ENCODE measurements at regions not wholly inside any gene's neighbourhood (a gene's known extent, or its start where the extent isn't known, plus 50 kb on each side); places are given as distances from the start of the nearest gene placed in this dataset.

- Histone ChIP-seq H3K9me2 (replicated peaks; ENCODE audit: insufficient read depth) (no peaks in the 10 kb centered on the region), H4K20me1 (ENCODE audit: insufficient read depth, poor library complexity, severe bottlenecking) (no peaks in the 10 kb centered on the region), H2AFZ (no peak overlapping the region), H3K4me3 (no peak overlapping the region), H3K4me2 (no peak overlapping the region), H3K9me3 (ENCODE audit: low read depth) (no peaks in the 10 kb centered on the region), H3K4me1 (ENCODE audit: insufficient read depth) (no peaks in the 10 kb centered on the region), H3K27me3 (no peaks in the 10 kb centered on the region), H3K27ac (no peak overlapping the region), H3K36me3 (replicated peaks; ENCODE audit: insufficient read depth, low read depth) (no peaks in the 10 kb centered on the region), H3K79me2 (no peaks in the 10 kb centered on the region)
- 83% methylated on average over 1 of the region's 1 CpG for WGBS (ENCODE audit: low lambda C conversion rate, missing lambda C conversion rate)
- DNase-seq (ENCODE audit: low spot score): no peak
- TF ChIP-seq, protein P1, sequence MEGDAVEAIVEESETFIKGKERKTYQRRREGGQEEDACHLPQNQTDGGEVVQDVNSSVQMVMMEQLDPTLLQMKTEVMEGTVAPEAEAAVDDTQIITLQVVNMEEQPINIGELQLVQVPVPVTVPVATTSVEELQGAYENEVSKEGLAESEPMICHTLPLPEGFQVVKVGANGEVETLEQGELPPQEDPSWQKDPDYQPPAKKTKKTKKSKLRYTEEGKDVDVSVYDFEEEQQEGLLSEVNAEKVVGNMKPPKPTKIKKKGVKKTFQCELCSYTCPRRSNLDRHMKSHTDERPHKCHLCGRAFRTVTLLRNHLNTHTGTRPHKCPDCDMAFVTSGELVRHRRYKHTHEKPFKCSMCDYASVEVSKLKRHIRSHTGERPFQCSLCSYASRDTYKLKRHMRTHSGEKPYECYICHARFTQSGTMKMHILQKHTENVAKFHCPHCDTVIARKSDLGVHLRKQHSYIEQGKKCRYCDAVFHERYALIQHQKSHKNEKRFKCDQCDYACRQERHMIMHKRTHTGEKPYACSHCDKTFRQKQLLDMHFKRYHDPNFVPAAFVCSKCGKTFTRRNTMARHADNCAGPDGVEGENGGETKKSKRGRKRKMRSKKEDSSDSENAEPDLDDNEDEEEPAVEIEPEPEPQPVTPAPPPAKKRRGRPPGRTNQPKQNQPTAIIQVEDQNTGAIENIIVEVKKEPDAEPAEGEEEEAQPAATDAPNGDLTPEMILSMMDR (IDR thresholded peaks at IDR 0.05; ENCODE audit: poor library complexity): no peak
- TF ChIP-seq EZH2 (IDR thresholded peaks at IDR 0.05; ENCODE audit: borderline replicate concordance): no peak
- no peak for TF ChIP-seq EZH2phosphoT487 (IDR thresholded peaks at IDR 0.05; ENCODE audit: low read depth, severe bottlenecking, unreplicated experiment)
Measured at GRCh38 chr13:74773248-74773647, 639.0 kb upstream of the KLF12 start.

DNA sequence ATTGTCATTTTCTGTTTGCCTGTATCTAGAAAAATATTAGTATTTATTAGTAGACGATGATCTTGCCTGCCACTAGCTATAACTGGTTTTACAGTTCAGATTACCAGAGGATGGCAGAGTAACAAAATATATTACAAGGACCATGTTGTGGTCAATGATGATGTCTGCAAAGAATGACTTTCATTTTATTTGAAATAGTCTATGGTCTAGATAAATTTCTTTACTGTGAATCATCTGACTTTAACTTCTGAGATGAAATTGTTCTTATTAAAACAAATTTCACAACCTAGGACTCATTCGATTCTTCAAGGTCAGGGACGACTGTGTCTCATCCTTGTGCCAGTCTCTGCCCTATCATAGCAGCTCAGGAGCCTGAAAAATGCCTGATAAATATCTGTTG lies 637.8 kb upstream of the KLF12 start:
- no peak for TF ChIP-seq EZH2 (IDR thresholded peaks at IDR 0.05; ENCODE audit: borderline replicate concordance)
- TF ChIP-seq, protein P1 (IDR thresholded peaks at IDR 0.05; ENCODE audit: poor library complexity): no peak
- no peak for TF ChIP-seq EZH2phosphoT487 (IDR thresholded peaks at IDR 0.05; ENCODE audit: low read depth, severe bottlenecking, unreplicated experiment)
- no peaks in the 10 kb centered on the region for H3K4me1 ChIP-seq (ENCODE audit: insufficient read depth)
- WGBS (ENCODE audit: low lambda C conversion rate, missing lambda C conversion rate): 82% methylated on average over 3 of the region's 3 CpGs
- no peaks in the 10 kb centered on the region for H3K79me2 ChIP-seq
- no peaks in the 10 kb centered on the region for H3K27me3 ChIP-seq
- H3K36me3 ChIP-seq (replicated peaks; ENCODE audit: insufficient read depth, low read depth): no peaks in the 10 kb centered on the region
- H3K4me2 ChIP-seq: no peak overlapping the region
- no peaks in the 10 kb centered on the region for H3K9me3 ChIP-seq (ENCODE audit: low read depth)
- H3K4me3 ChIP-seq: no peak overlapping the region
- no peak for DNase-seq (ENCODE audit: low spot score)
- H2AFZ ChIP-seq: no peak overlapping the region
- no peak overlapping the region for H3K27ac ChIP-seq
- H3K9me2 ChIP-seq (replicated peaks; ENCODE audit: insufficient read depth): no peaks in the 10 kb centered on the region
- H4K20me1 ChIP-seq (ENCODE audit: insufficient read depth, poor library complexity, severe bottlenecking): no peaks in the 10 kb centered on the region

DNA sequence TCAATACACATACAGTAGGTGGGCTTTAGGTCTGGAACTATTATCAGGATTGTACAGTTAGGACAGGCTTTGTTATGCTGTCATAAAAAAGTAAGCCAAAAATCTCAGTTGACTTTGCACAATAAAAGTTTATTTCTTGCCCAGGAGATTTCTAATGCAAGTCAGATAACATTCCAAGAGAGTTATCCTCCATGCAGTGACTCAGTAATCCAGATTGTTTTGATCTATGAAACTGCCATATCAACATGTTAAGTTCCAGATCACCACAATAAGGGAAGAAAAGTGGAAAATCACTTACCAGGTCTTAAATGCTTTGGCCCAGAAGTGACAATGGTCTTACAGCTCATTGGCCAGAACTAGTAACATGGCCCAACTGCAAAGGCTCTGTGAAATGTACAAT lies 636.2 kb upstream of the KLF12 start:
- H3K36me3 ChIP-seq (replicated peaks; ENCODE audit: insufficient read depth, low read depth): no peaks in the 10 kb centered on the region
- H3K79me2 ChIP-seq: no peaks in the 10 kb centered on the region
- H4K20me1 ChIP-seq (ENCODE audit: insufficient read depth, poor library complexity, severe bottlenecking): no peaks in the 10 kb centered on the region
- no peak overlapping the region for H2AFZ ChIP-seq
- no peak for DNase-seq (ENCODE audit: low spot score)
- H3K4me3 ChIP-seq: no peak overlapping the region
- TF ChIP-seq, protein P1 (IDR thresholded peaks at IDR 0.05; ENCODE audit: poor library complexity): no peak
- TF ChIP-seq EZH2 (IDR thresholded peaks at IDR 0.05; ENCODE audit: borderline replicate concordance) (no peak), EZH2phosphoT487 (IDR thresholded peaks at IDR 0.05; ENCODE audit: low read depth, severe bottlenecking, unreplicated experiment) (no peak)
- H3K27ac ChIP-seq: no peak overlapping the region
- H3K4me1 ChIP-seq (ENCODE audit: insufficient read depth): no peaks in the 10 kb centered on the region
- H3K9me2 ChIP-seq (replicated peaks; ENCODE audit: insufficient read depth): no peaks in the 10 kb centered on the region
- no peaks in the 10 kb centered on the region for H3K9me3 ChIP-seq (ENCODE audit: low read depth)
- no peak overlapping the region for H3K4me2 ChIP-seq
- no peaks in the 10 kb centered on the region for H3K27me3 ChIP-seq

- Histone ChIP-seq H3K27me3 (no peaks in the 10 kb centered on the region), H3K36me3 (replicated peaks; ENCODE audit: insufficient read depth, low read depth) (no peaks in the 10 kb centered on the region), H3K79me2 (no peaks in the 10 kb centered on the region), H4K20me1 (ENCODE audit: insufficient read depth, poor library complexity, severe bottlenecking) (no peaks in the 10 kb centered on the region), H3K4me3 (no peak overlapping the region), H3K4me2 (no peak overlapping the region), H3K9me3 (ENCODE audit: low read depth) (no peaks in the 10 kb centered on the region), H3K4me1 (ENCODE audit: insufficient read depth) (no peaks in the 10 kb centered on the region), H3K9me2 (replicated peaks; ENCODE audit: insufficient read depth) (no peaks in the 10 kb centered on the region), H2AFZ (no peak overlapping the region), H3K27ac (no peak overlapping the region)
- WGBS (ENCODE audit: low lambda C conversion rate, missing lambda C conversion rate): 94% methylated on average over 2 of the region's 2 CpGs
- TF ChIP-seq, protein P1 (IDR thresholded peaks at IDR 0.05; ENCODE audit: poor library complexity): no peak
- TF ChIP-seq EZH2phosphoT487 (IDR thresholded peaks at IDR 0.05; ENCODE audit: low read depth, severe bottlenecking, unreplicated experiment): no peak
- TF ChIP-seq EZH2 (IDR thresholded peaks at IDR 0.05; ENCODE audit: borderline replicate concordance): no peak
- no peak for DNase-seq (ENCODE audit: low spot score)
Measured at GRCh38 chr13:74769333-74769732, 635.1 kb upstream of the KLF12 start.
